Aorta (tissue), 5 donors: ENCODE measurements at regions not wholly inside any gene's neighbourhood (a gene's known extent, or its start where the extent isn't known, plus 50 kb on each side); places are given as distances from the start of the nearest gene placed in this dataset.

Experiments used
- ATAC-seq: fragments of 200-7000 bp; cut with Tn5 transposase; one replicate; pipeline ENCODE4 v1.9.1; 2022; ENCODE audit warnings: moderate library complexity; ENCODE audit not compliant: low FRiP score
- DNase-seq, 2 donors: peaks; one replicate each; pipeline ENCODE4 v3.0.0-alpha.2; 2020
- H3K27ac ChIP-seq, 2 donors: one replicate each; pipeline ENCODE4 v1.5.1; 2013; ENCODE audit warnings: low read length in 2 of 2, mild to moderate bottlenecking in 2 of 2, moderate library complexity in 2 of 2, control low read depth in 1 of 2, inconsistent platforms in 1 of 2, low read depth in 1 of 2
- H3K27me3 ChIP-seq, 2 donors: one replicate each; pipeline ENCODE4 v1.6.1; 2013; ENCODE audit warnings: control low read depth in 1 of 2, low read length in 1 of 2, mild to moderate bottlenecking in 1 of 2, moderate library complexity in 1 of 2; ENCODE audit not compliant: insufficient read depth in 2 of 2, control insufficient read depth in 1 of 2
- H3K36me3 ChIP-seq, 2 donors: one replicate each; pipeline ENCODE4 v1.6.1; 2013; ENCODE audit warnings: control low read depth in 1 of 2, low read length in 1 of 2, mild to moderate bottlenecking in 1 of 2; ENCODE audit not compliant: insufficient read depth in 2 of 2, control insufficient read depth in 1 of 2
- H3K4me1 ChIP-seq, 2 donors: one replicate each; pipeline ENCODE4 v1.6.1; 2013; ENCODE audit warnings: low read length in 2 of 2, control low read depth in 1 of 2, mild to moderate bottlenecking in 1 of 2, moderate library complexity in 1 of 2; ENCODE audit not compliant: insufficient read depth in 2 of 2, control insufficient read depth in 1 of 2
- H3K4me3 ChIP-seq, 2 donors: one replicate each; pipeline ENCODE4 v1.5.1; 2013; ENCODE audit warnings: low read length in 2 of 2, control low read depth in 1 of 2, mild to moderate bottlenecking in 1 of 2
- H3K9me3 ChIP-seq: one replicate; pipeline ENCODE4 v1.6.1; 2013; ENCODE audit warnings: mild to moderate bottlenecking, low read length; ENCODE audit not compliant: control insufficient read depth
- WGBS, 2 donors: extraction: QIAGEN DNeasy Blood & Tissue Kit; methylation state at CpG; one replicate each; pipeline ENCODE4 v1.1.7; 2013; 5-methylcytosine and 5-hydroxymethylcytosine counted together
- intact Hi-C, 2 donors: fragments of 100-400 bp; cut with DNase I; formaldehyde crosslinking; loops; one replicate each; pipeline versions ENCODE4 v1.14.2 to v1.15.0; 2022
- donor health status: healthy with polysubstance abuse.
- donor health status: Bipolar disorder and iron deficiency.
- donor health status: DM: no; HTN: no; CAD: no.
- donor health status: DM: no; HTN: no; CAD: no.
- donor health status: DM: yes; HTN: yes; CAD: no.

- Histone ChIP-seq H3K27ac (no peak overlapping the region), H3K9me3 (no peaks in the 10 kb centered on the region), H3K4me1 (no peaks in the 10 kb centered on the region), H3K36me3 (no peaks in the 10 kb centered on the region), H3K27me3 (no peaks in the 10 kb centered on the region), H3K4me3 (no peak overlapping the region)
- whole genome bisulfite sequencing, 2 donors = 73 to 87% methylated on average over 4 of the region's 4 CpGs
- DNase-seq = no peak
- no peak for ATAC-seq
- intact Hi-C loops = no loop called here
Measured at GRCh38 chr11:91792779-91793262, 431.8 kb upstream of the FAT3 start.

GRCh38 chr11:91791171-91791468 lies 433.5 kb upstream of the FAT3 start:
- DNase-seq = no peak
- intact Hi-C loops = no loop called here
- Histone ChIP-seq H3K27ac (no peak overlapping the region), H3K27me3 (no peaks in the 10 kb centered on the region), H3K4me1 (no peaks in the 10 kb centered on the region), H3K36me3 (no peaks in the 10 kb centered on the region), H3K4me3 (no peak overlapping the region), H3K9me3 (no peaks in the 10 kb centered on the region)
- WGBS, 2 donors = 80 to 84% methylated on average over 3 of the region's 3 CpGs
- ATAC-seq = no peak

- Histone ChIP-seq H3K27me3 (no peaks in the 10 kb centered on the region), H3K36me3 (no peaks in the 10 kb centered on the region), H3K4me3 (no peak overlapping the region), H3K4me1 (no peaks in the 10 kb centered on the region), H3K9me3 (no peaks in the 10 kb centered on the region), H3K27ac (no peak overlapping the region)
- DNase-seq = no peak
- intact Hi-C loops = no loop called here
- 81 to 87% methylated on average over 6 of the region's 6 CpGs for WGBS, 2 donors
- no peak for ATAC-seq
Measured at GRCh38 chr11:91790346-91791170, 434.1 kb upstream of the FAT3 start.

GRCh38 chr11:91788764-91789163 lies 435.9 kb upstream of the FAT3 start:
- no peak overlapping the region for H3K4me3 ChIP-seq
- no peak for ATAC-seq
- no peaks in the 10 kb centered on the region for H3K9me3 ChIP-seq
- DNase-seq = no peak
- no peaks in the 10 kb centered on the region for H3K36me3 ChIP-seq
- H3K27me3 ChIP-seq = no peaks in the 10 kb centered on the region
- intact Hi-C loops = no loop called here
- no peaks in the 10 kb centered on the region for H3K4me1 ChIP-seq
- no peak overlapping the region for H3K27ac ChIP-seq
- WGBS, 2 donors = 93% methylated on average over 1 of the region's 1 CpG

GRCh38 chr11:91786097-91786496 lies 438.5 kb upstream of the FAT3 start:
- Histone ChIP-seq H3K9me3 (peaks cover 5% of the 10 kb centered on the region), H3K36me3 (no peaks in the 10 kb centered on the region), H3K27me3 (no peaks in the 10 kb centered on the region), H3K4me3 (no peak overlapping the region), H3K4me1 (no peaks in the 10 kb centered on the region), H3K27ac (no peak overlapping the region)
- ATAC-seq = no peak
- intact Hi-C loops = no loop called here
- WGBS, 2 donors = 56 to 63% methylated on average over 4 of the region's 4 CpGs
- no peak for DNase-seq

GRCh38 chr11:91783173-91783572 lies 441.4 kb upstream of the FAT3 start:
- Histone ChIP-seq H3K36me3 (no peaks in the 10 kb centered on the region), H3K27me3 (no peaks in the 10 kb centered on the region), H3K27ac (no peak overlapping the region), H3K4me1 (no peaks in the 10 kb centered on the region), H3K4me3 (no peak overlapping the region), H3K9me3 (peaks cover 5% of the 10 kb centered on the region)
- 93 to 95% methylated on average over 2 of the region's 2 CpGs for WGBS, 2 donors
- DNase-seq (no peak), ATAC-seq (no peak)
- intact Hi-C loops = no loop called here

- ATAC-seq = no peak
Measured at GRCh38 chr11:91778758-91779157, 445.9 kb upstream of the FAT3 start.

GRCh38 chr11:91776655-91777054 lies 448.0 kb upstream of the FAT3 start:
- Histone ChIP-seq H3K4me1 (peaks cover 0 to 5% of the 10 kb centered on the region in 2 donors), H3K36me3 (no peaks in the 10 kb centered on the region), H3K27ac (no peak overlapping the region), H3K9me3 (no peaks in the 10 kb centered on the region), H3K4me3 (no peak overlapping the region), H3K27me3 (no peaks in the 10 kb centered on the region)
- 0 to 3% methylated on average over 2 of the region's 2 CpGs for WGBS, 2 donors
- DNase-seq (no peak), ATAC-seq (no peak)
- intact Hi-C loops = no loop called here

More at GRCh38 chr11:91778758-91779157, 445.9 kb upstream of the FAT3 start:
- 84 to 87% methylated on average over 2 of the region's 2 CpGs for WGBS, 2 donors
- H3K4me3 ChIP-seq = no peak overlapping the region
- H3K27ac ChIP-seq = no peak overlapping the region
- intact Hi-C loops = no loop called here
- no peak for DNase-seq
- H3K9me3 ChIP-seq = peaks cover 5% of the 10 kb centered on the region
- H3K27me3 ChIP-seq = no peaks in the 10 kb centered on the region
- H3K4me1 ChIP-seq = peaks cover 0 to 5% of the 10 kb centered on the region in 2 donors
- H3K36me3 ChIP-seq = no peaks in the 10 kb centered on the region

- WGBS, 2 donors = 92 to 95% methylated on average over 2 of the region's 2 CpGs
- Histone ChIP-seq H3K9me3 (no peaks in the 10 kb centered on the region), H3K4me1 (peaks cover 0 to 5% of the 10 kb centered on the region in 2 donors), H3K27me3 (no peaks in the 10 kb centered on the region), H3K4me3 (no peak overlapping the region), H3K36me3 (no peaks in the 10 kb centered on the region), H3K27ac (no peak overlapping the region)
- ATAC-seq (no peak), DNase-seq (no peak)
- intact Hi-C loops = no loop called here
Measured at GRCh38 chr11:91773090-91773489, 451.5 kb upstream of the FAT3 start.
